Esophagus muscularis mucosa (tissue), 4 donors: ENCODE measurements at regions not wholly inside any gene's neighbourhood (a gene's known extent, or its start where the extent isn't known, plus 50 kb on each side); places are given as distances from the start of the nearest gene placed in this dataset.

ENCODE experiments used
- DNase-seq: peaks from one replicate; pipeline ENCODE4 v3.0.0-alpha.2; 2017; ENCODE audit errors: extremely low spot score
- H3K27ac ChIP-seq, 4 donors: fragments of 200-600 bp; sonication (generic); replicated peaks in 1 of 4; 1 replicate in 3 of 4; 2 replicates in 1 of 4; pipeline ENCODE4 v1.5.1; 2016 to 2019; ENCODE audit warnings: mild to moderate bottlenecking in 1 of 4
- H3K27me3 ChIP-seq, 4 donors: fragments of 200-600 bp; sonication (generic); one replicate each; pipeline versions ENCODE4 v1.5.1 to v1.6.0; 2016 to 2019
- H3K36me3 ChIP-seq, 4 donors: fragments of 200-600 bp; sonication (generic); one replicate each; pipeline ENCODE4 v1.5.1; 2016 to 2019
- H3K4me1 ChIP-seq, 4 donors: fragments of 200-600 bp; sonication (generic); one replicate each; pipeline ENCODE4 v1.5.1; 2016 to 2019
- H3K4me3 ChIP-seq, 4 donors: fragments of 200-600 bp; sonication (generic); 1 replicate in 2 of 4; 2 replicates in 2 of 4; pipeline ENCODE4 v1.5.1; 2016 to 2019; ENCODE audit warnings: mild to moderate bottlenecking in 4 of 4, moderate library complexity in 1 of 4
- H3K9me3 ChIP-seq, 4 donors: fragments of 200-600 bp; sonication (generic); 1 replicate in 3 of 4; 2 replicates in 1 of 4; pipeline ENCODE4 v1.5.1; 2016 to 2019
- CTCF ChIP-seq, 3 experiments: fragments of 200-600 bp in 2 of 3; fragments of 450-650 bp in 1 of 3; sonication (generic) in 2 of 3; IDR thresholded peaks; one replicate each; pipeline ENCODE4 v1.5.1; 2017 to 2019; ENCODE audit warnings: antibody characterized with exemption in 3 of 3, mild to moderate bottlenecking in 2 of 3, moderate library complexity in 1 of 3
- EP300 ChIP-seq: sonication (generic); formaldehyde crosslinking; IDR thresholded peaks from one replicate; pipeline ENCODE4 v1.6.1; 2017; ENCODE audit warnings: antibody characterized with exemption
- POLR2A ChIP-seq: fragments of 450-650 bp; IDR thresholded peaks from one replicate; pipeline ENCODE4 v1.6.1; 2017; ENCODE audit warnings: antibody characterized with exemption, moderate library complexity, mild to moderate bottlenecking, low read depth
- POLR2AphosphoS5 ChIP-seq, 2 donors: sonication (generic); formaldehyde crosslinking; IDR thresholded peaks; one replicate each; pipeline ENCODE4 v1.6.1; 2017; ENCODE audit warnings: antibody characterized with exemption in 2 of 2
- WGBS: methylation state at CpG from one replicate; pipeline ENCODE4 v1.1.5; 2018; 5-methylcytosine and 5-hydroxymethylcytosine counted together
- intact Hi-C: fragments of 100-400 bp; cut with DNase I; formaldehyde crosslinking; loops from one replicate; pipeline ENCODE4 v1.15.1; 2023

- WGBS: 84% methylated on average over 3 of the region's 3 CpGs
- peaks cover 0 to 3% (median 0%) of the 10 kb centered on the region in 4 donors for H3K9me3 ChIP-seq
- no peak for TF ChIP-seq CTCF (IDR thresholded peaks at IDR 0.05)
- TF ChIP-seq EP300: no peak
- no peak for TF ChIP-seq POLR2AphosphoS5 (IDR thresholded peaks at IDR 0.05)
- no peak for TF ChIP-seq POLR2A
- no peak overlapping the region for H3K4me3 ChIP-seq
- H3K36me3 ChIP-seq: no peaks in the 10 kb centered on the region
- H3K4me1 ChIP-seq: no peaks in the 10 kb centered on the region
- no peaks in the 10 kb centered on the region for H3K27me3 ChIP-seq
- DNase-seq: no peak
- intact Hi-C loops: no loop called here
- no peak overlapping the region for H3K27ac ChIP-seq
Measured at GRCh38 chr3:64432870-64433269, 207.6 kb upstream of the PRICKLE2 start.

- intact Hi-C loops: no loop called here
- DNase-seq: no peak
- H3K27me3 ChIP-seq: no peaks in the 10 kb centered on the region
- no peak overlapping the region for H3K4me3 ChIP-seq
- H3K4me1 ChIP-seq: no peaks in the 10 kb centered on the region
- H3K36me3 ChIP-seq: no peaks in the 10 kb centered on the region
- no peak overlapping the region for H3K27ac ChIP-seq
- H3K9me3 ChIP-seq: peaks cover 0 to 3% (median 0%) of the 10 kb centered on the region in 4 donors
- 72% methylated on average over 6 of the region's 6 CpGs for WGBS
- TF ChIP-seq CTCF (IDR thresholded peaks at IDR 0.05) (no peak), POLR2AphosphoS5 (IDR thresholded peaks at IDR 0.05) (no peak), POLR2A (no peak), EP300 (no peak)
Measured at GRCh38 chr3:64431526-64432091, 206.3 kb upstream of the PRICKLE2 start.

- DNase-seq: no peak
- Histone ChIP-seq H3K4me1 (no peaks in the 10 kb centered on the region), H3K9me3 (peaks cover 0 to 3% (median 0%) of the 10 kb centered on the region in 4 donors), H3K4me3 (no peak overlapping the region), H3K27me3 (no peaks in the 10 kb centered on the region), H3K27ac (no peak overlapping the region), H3K36me3 (no peaks in the 10 kb centered on the region)
- TF ChIP-seq EP300 (no peak), POLR2AphosphoS5 (IDR thresholded peaks at IDR 0.05) (no peak), CTCF (IDR thresholded peaks at IDR 0.05) (no peak), POLR2A (no peak)
- 71% methylated on average over 3 of the region's 3 CpGs for WGBS
- intact Hi-C loops: no loop called here
Measured at GRCh38 chr3:64427671-64428070, 202.4 kb upstream of the PRICKLE2 start.

GRCh38 chr3:64426551-64426950, 201.3 kb upstream of the PRICKLE2 start:
- no peak for DNase-seq
- Histone ChIP-seq H3K4me1 (no peaks in the 10 kb centered on the region), H3K27me3 (no peaks in the 10 kb centered on the region), H3K4me3 (no peak overlapping the region), H3K27ac (no peak overlapping the region), H3K36me3 (no peaks in the 10 kb centered on the region), H3K9me3 (peaks cover 0 to 3% (median 0%) of the 10 kb centered on the region in 4 donors)
- TF ChIP-seq CTCF (IDR thresholded peaks at IDR 0.05): no peak
- 89% methylated on average over 3 of the region's 3 CpGs for WGBS
- intact Hi-C loops: no loop called here

GRCh38 chr3:64422932-64423331, 197.7 kb upstream of the PRICKLE2 start:
- TF ChIP-seq CTCF (IDR thresholded peaks at IDR 0.05): no peak
- TF ChIP-seq EP300: no peak
- TF ChIP-seq POLR2A: no peak
- no peak for TF ChIP-seq POLR2AphosphoS5 (IDR thresholded peaks at IDR 0.05)
- no peak for DNase-seq

More at GRCh38 chr3:64422932-64423331, 197.7 kb upstream of the PRICKLE2 start:
- Histone ChIP-seq H3K4me3 (no peak overlapping the region), H3K27ac (no peak overlapping the region), H3K36me3 (no peaks in the 10 kb centered on the region), H3K9me3 (no peaks in the 10 kb centered on the region), H3K4me1 (no peaks in the 10 kb centered on the region), H3K27me3 (no peaks in the 10 kb centered on the region)
- WGBS: 75% methylated on average over 4 of the region's 4 CpGs
- intact Hi-C loops: no loop called here
